ENCODE measurements at regions not wholly inside any gene's neighbourhood (a gene's known extent, or its start where the extent isn't known, plus 50 kb on each side); places are given as distances from the start of the nearest gene placed in this dataset.

DNA sequence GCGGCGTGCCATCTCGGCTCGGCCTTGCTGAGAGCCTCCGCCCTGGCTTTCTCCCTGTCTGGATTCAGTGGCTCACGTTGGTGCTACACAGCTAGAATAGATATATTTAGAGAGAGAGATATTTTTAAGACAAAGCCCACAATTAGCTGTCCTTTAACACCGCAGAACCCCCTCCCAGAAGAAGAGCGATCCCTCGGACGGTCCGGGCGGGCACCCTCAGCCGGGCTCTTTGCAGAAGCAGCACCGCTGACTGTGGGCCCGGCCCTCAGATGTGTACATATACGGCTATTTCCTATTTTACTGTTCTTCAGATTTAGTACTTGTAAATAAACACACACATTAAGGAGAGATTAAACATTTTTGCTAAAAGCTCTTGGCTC is 54.1 kb downstream of the PLXNA1 start:
- H3K4me3 ChIP-seq (ENCODE audit: low read depth, low read length), result no peak overlapping the region
- DNase-seq (ENCODE audit: low read depth), result no peak
- TF ChIP-seq, protein P1, sequence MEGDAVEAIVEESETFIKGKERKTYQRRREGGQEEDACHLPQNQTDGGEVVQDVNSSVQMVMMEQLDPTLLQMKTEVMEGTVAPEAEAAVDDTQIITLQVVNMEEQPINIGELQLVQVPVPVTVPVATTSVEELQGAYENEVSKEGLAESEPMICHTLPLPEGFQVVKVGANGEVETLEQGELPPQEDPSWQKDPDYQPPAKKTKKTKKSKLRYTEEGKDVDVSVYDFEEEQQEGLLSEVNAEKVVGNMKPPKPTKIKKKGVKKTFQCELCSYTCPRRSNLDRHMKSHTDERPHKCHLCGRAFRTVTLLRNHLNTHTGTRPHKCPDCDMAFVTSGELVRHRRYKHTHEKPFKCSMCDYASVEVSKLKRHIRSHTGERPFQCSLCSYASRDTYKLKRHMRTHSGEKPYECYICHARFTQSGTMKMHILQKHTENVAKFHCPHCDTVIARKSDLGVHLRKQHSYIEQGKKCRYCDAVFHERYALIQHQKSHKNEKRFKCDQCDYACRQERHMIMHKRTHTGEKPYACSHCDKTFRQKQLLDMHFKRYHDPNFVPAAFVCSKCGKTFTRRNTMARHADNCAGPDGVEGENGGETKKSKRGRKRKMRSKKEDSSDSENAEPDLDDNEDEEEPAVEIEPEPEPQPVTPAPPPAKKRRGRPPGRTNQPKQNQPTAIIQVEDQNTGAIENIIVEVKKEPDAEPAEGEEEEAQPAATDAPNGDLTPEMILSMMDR (IDR thresholded peaks at IDR 0.05; ENCODE audit: insufficient read depth, low read depth, low read length, missing control alignments), result no peak

- no peak overlapping the region for H3K4me3 ChIP-seq (ENCODE audit: low read depth, low read length)
- TF ChIP-seq, protein P1 (IDR thresholded peaks at IDR 0.05; ENCODE audit: insufficient read depth, low read depth, low read length, missing control alignments), result no peak
- no peak for DNase-seq (ENCODE audit: low read depth)
Observed at GRCh38 chr3:127037418-127037841, 54.5 kb downstream of the PLXNA1 start.

- TF ChIP-seq, protein P1 (IDR thresholded peaks at IDR 0.05; ENCODE audit: insufficient read depth, low read depth, low read length, missing control alignments), result no peak
- no peak for DNase-seq (ENCODE audit: low read depth)
- H3K4me3 ChIP-seq (ENCODE audit: low read depth, low read length), result no peak overlapping the region
Observed at GRCh38 chr3:127037971-127038446, 55.1 kb downstream of the PLXNA1 start.

- DNase-seq (ENCODE audit: low read depth), result no peak
- H3K4me3 ChIP-seq (ENCODE audit: low read depth, low read length), result no peak overlapping the region
- TF ChIP-seq, protein P1 (IDR thresholded peaks at IDR 0.05; ENCODE audit: insufficient read depth, low read depth, low read length, missing control alignments), result no peak
Observed at GRCh38 chr3:127038466-127038865, 55.6 kb downstream of the PLXNA1 start.

DNA sequence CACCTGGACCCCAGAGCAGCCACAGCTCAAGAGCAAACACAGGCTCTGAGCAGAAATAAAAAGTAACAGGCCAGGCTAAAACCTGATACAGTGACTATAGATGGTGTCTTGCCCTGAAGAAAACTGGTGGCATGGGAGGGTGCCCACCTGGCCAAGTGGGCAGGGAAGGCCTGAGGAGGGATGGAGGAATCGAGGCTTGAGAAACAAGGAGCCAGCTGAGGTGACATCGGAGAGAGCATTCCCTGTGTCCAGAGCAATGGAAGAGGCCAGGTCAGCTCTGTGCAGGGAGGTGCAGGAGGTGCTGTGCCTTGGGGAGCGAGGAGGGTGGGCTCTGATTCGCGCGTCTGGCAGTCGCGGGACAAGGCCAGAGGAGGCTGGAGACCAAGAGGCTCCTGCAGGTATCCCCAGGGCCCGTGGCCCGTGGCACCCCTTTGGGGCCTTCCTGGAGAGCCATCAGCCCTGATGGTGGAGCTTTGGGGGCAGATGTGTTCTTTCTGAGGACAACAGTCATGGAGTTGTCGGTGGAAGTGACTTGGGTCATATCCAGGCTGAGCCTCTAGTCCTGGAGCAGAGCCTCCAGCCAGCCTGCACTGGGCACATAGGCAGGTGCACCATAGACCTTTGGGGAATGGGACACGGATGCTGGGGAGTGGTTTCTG is 56.1 kb downstream of the PLXNA1 start:
- DNase-seq (ENCODE audit: low read depth), result no peak
- TF ChIP-seq, protein P1 (IDR thresholded peaks at IDR 0.05; ENCODE audit: insufficient read depth, low read depth, low read length, missing control alignments), result no peak
- no peak overlapping the region for H3K4me3 ChIP-seq (ENCODE audit: low read depth, low read length)

DNA sequence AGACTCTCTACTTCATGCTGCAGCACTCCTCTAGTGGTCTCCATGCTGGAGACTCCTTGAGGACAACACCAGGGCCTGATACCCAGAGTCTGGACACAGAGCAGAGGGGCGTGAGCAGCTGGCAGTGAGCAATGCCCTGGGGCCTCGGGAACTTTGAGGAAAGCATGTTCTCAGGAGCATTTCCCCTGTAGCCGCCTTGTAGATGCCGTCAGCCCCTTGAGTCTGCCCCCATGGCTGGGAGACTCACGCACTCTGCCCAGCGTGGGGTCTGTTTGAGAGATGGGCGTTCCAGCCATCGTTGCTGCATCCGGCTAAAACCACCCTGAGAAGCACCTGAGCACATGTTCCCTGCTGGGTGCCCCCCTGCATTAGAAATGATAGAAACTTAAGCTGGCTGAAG is 56.8 kb downstream of the PLXNA1 start:
- TF ChIP-seq, protein P1 (IDR thresholded peaks at IDR 0.05; ENCODE audit: insufficient read depth, low read depth, low read length, missing control alignments), result no peak
- DNase-seq (ENCODE audit: low read depth), result no peak
- H3K4me3 ChIP-seq (ENCODE audit: low read depth, low read length), result no peak overlapping the region

DNA sequence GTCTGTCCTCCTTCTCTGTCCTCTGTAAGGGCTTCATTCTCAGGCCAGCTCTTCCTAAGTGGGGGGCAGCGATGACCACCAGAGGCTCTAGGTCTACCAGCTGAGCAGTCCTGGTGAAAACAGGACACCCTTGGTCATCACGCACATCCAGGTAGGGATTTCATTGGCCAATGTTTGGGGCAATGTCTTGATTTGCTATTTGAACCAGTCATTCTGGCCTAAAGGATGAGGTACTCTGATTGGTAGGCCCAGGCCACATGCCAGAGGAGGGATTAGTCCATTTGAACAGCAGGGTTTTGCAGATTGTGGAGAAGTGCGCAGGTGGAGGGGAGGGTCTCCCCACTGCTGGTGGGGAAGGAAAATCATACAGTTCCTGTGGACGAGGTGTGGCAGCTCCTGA is 57.3 kb downstream of the PLXNA1 start:
- DNase-seq (ENCODE audit: low read depth), result no peak

More for the DNA sequence above, 57.3 kb downstream of the PLXNA1 start:
- H3K4me3 ChIP-seq (ENCODE audit: low read depth, low read length), result no peak overlapping the region
- TF ChIP-seq, protein P1 (IDR thresholded peaks at IDR 0.05; ENCODE audit: insufficient read depth, low read depth, low read length, missing control alignments), result no peak

Data from GM12865 (cell line).